Loucy (cell line): ENCODE measurements at regions not wholly inside any gene's neighbourhood (a gene's known extent, or its start where the extent isn't known, plus 50 kb on each side); places are given as distances from the start of the nearest gene placed in this dataset.

ENCODE experiments used
- CTCF ChIP-seq: fragments of 200-600 bp; sonication (generic); conservative IDR thresholded peaks from 2 replicates; pipeline ENCODE4 v1.5.1; 2014; ENCODE audit warnings: mild to moderate bottlenecking, antibody characterized with exemption, low read length
- EZH2phosphoT487 ChIP-seq: fragments of 200-600 bp; IDR thresholded peaks from 2 replicates; pipeline ENCODE4 v1.6.1; 2018; ENCODE audit warnings: antibody characterized with exemption, mild to moderate bottlenecking, moderate library complexity, borderline replicate concordance

- no peak for TF ChIP-seq CTCF
- no peak for TF ChIP-seq EZH2phosphoT487
Observed at GRCh38 chr10:78229489-78229888, 195.8 kb downstream of the RPS24 start.
